GM19043 (cell line): ENCODE measurements at regions not wholly inside any gene's neighbourhood (a gene's known extent, or its start where the extent isn't known, plus 50 kb on each side); places are given as distances from the start of the nearest gene placed in this dataset.
"Not testable (repeated sequence)": the region's sequence is repeated elsewhere in the genome, so short reads cannot be mapped to it uniquely, and the experiment has no call there.

Experiments used
- ATAC-seq: cut with Tn5 transposase; IDR thresholded peaks from one replicate; pipeline ENCODE4 v1.9.1; 2021; ENCODE audit warnings: low read depth; ENCODE audit not compliant: unreplicated experiment

GRCh38 chr3:169029674-169030285 lies 633.7 kb downstream of the MECOM start:
- no peak for ATAC-seq

GRCh38 chr3:169028716-169029115 lies 634.8 kb downstream of the MECOM start:
- ATAC-seq = no peak

GRCh38 chr3:169026543-169027182 lies 636.8 kb downstream of the MECOM start:
- ATAC-seq = no peak

- ATAC-seq = no peak
Measured at GRCh38 chr3:169022457-169022856, 641.1 kb downstream of the MECOM start.

- ATAC-seq = no peak
Measured at GRCh38 chr3:169020371-169020770, 643.1 kb downstream of the MECOM start.

GRCh38 chr3:169009453-169009852 lies 654.1 kb downstream of the MECOM start:
- ATAC-seq = no peak

- ATAC-seq = no peak
Measured at GRCh38 chr3:169008776-169009358, 654.6 kb downstream of the MECOM start.

- ATAC-seq = no peak
Measured at GRCh38 chr3:169007145-169007544, 656.4 kb downstream of the MECOM start.

GRCh38 chr3:169006398-169006797 lies 657.1 kb downstream of the MECOM start:
- ATAC-seq = not testable (repeated sequence)

- ATAC-seq = no peak
Measured at GRCh38 chr3:169002689-169003088, 660.8 kb downstream of the MECOM start.

GRCh38 chr3:168998792-168999191 lies 664.7 kb downstream of the MECOM start:
- no peak for ATAC-seq

- no peak for ATAC-seq
Measured at GRCh38 chr3:168997488-168997887, 666.0 kb downstream of the MECOM start.

GRCh38 chr3:168996622-168997021 lies 666.9 kb downstream of the MECOM start:
- ATAC-seq = no peak

- ATAC-seq = no peak
Measured at GRCh38 chr3:168995129-168995528, 668.4 kb downstream of the MECOM start.

GRCh38 chr3:168991803-168992202 lies 671.7 kb downstream of the MECOM start:
- ATAC-seq = no peak

GRCh38 chr3:168990621-168991020 lies 672.9 kb downstream of the MECOM start:
- ATAC-seq = no peak

GRCh38 chr3:168990134-168990533 lies 673.4 kb downstream of the MECOM start:
- no peak for ATAC-seq

- ATAC-seq = no peak
Measured at GRCh38 chr3:168989396-168989795, 674.1 kb downstream of the MECOM start.

- no peak for ATAC-seq
Measured at GRCh38 chr3:168988853-168989252, 674.7 kb downstream of the MECOM start.

- no peak for ATAC-seq
Measured at GRCh38 chr3:168984872-168985271, 678.6 kb downstream of the MECOM start.

- ATAC-seq = no peak
Measured at GRCh38 chr3:168983046-168983445, 680.5 kb downstream of the MECOM start.

GRCh38 chr3:168981396-168981795 lies 682.1 kb downstream of the MECOM start:
- ATAC-seq = no peak
